ENCODE measurements at regions not wholly inside any gene's neighbourhood (a gene's known extent, or its start where the extent isn't known, plus 50 kb on each side); places are given as distances from the start of the nearest gene placed in this dataset.
A peak's percentile ranks its signal among the peaks of the same experiment; 100 is the strongest.

- no peak for DNase-seq (ENCODE audit: low read depth)
- no peak for TF ChIP-seq CTCF (conservative IDR thresholded peaks at IDR 0.05; ENCODE audit: low read length)
These were observed 643.8 kb downstream of the SQOR start for GRCh38 chr15:46278486-46279090.

GRCh38 chr15:46280762-46281542 lies 646.1 kb downstream of the SQOR start:
- TF ChIP-seq CTCF (conservative IDR thresholded peaks at IDR 0.05; ENCODE audit: low read length): 0 out of 2 replicates have a peak, but pooled peaks have one; percentile 15
- H3K4me3 ChIP-seq (ENCODE audit: low read length): no peak overlapping the region
- no peak for DNase-seq (ENCODE audit: low read depth)

More at GRCh38 chr15:46278486-46279090, 643.8 kb downstream of the SQOR start:
- no peak overlapping the region for H3K4me3 ChIP-seq (ENCODE audit: low read length)

GRCh38 chr15:46293550-46293949 lies 658.7 kb downstream of the SQOR start:
- no peak for TF ChIP-seq CTCF (conservative IDR thresholded peaks at IDR 0.05; ENCODE audit: low read length)
- no peak overlapping the region for H3K4me3 ChIP-seq (ENCODE audit: low read length)
- no peak for DNase-seq (ENCODE audit: low read depth)

GRCh38 chr15:46296002-46296401 lies 661.2 kb downstream of the SQOR start:
- H3K4me3 ChIP-seq (ENCODE audit: low read length): no peak overlapping the region
- no peak for DNase-seq (ENCODE audit: low read depth)
- no peak for TF ChIP-seq CTCF (conservative IDR thresholded peaks at IDR 0.05; ENCODE audit: low read length)

- DNase-seq (ENCODE audit: low read depth): peak; percentile 39
- H3K4me3 ChIP-seq (ENCODE audit: low read length): no peak overlapping the region
- TF ChIP-seq CTCF (conservative IDR thresholded peaks at IDR 0.05; ENCODE audit: low read length): no peak
These were observed 662.0 kb downstream of the SQOR start for GRCh38 chr15:46296797-46297196.

GRCh38 chr15:46297766-46298165 lies 662.9 kb downstream of the SQOR start:
- DNase-seq (ENCODE audit: low read depth): no peak
- no peak overlapping the region for H3K4me3 ChIP-seq (ENCODE audit: low read length)
- TF ChIP-seq CTCF (conservative IDR thresholded peaks at IDR 0.05; ENCODE audit: low read length): no peak

GRCh38 chr15:46300716-46301115 lies 665.9 kb downstream of the SQOR start:
- DNase-seq (ENCODE audit: low read depth): no peak
- TF ChIP-seq CTCF (conservative IDR thresholded peaks at IDR 0.05; ENCODE audit: low read length): no peak
- no peak overlapping the region for H3K4me3 ChIP-seq (ENCODE audit: low read length)
